IPS-NIHi11 (cell line): ENCODE measurements at regions not wholly inside any gene's neighbourhood (a gene's known extent, or its start where the extent isn't known, plus 50 kb on each side); places are given as distances from the start of the nearest gene placed in this dataset.
"Not testable (repeated sequence)": the region's sequence is repeated elsewhere in the genome, so short reads cannot be mapped to it uniquely, and the experiment has no call there.

ENCODE experiments used
- DNase-seq: peaks from one replicate; pipeline ENCODE4 v3.0.0; 2012; ENCODE audit warnings: mixed read lengths, low spot score

- no peak for DNase-seq
Observed at GRCh38 chr5:25570067-25570583, 925.3 kb upstream of the CDH10 start.

GRCh38 chr5:25568989-25569625 lies 924.3 kb upstream of the CDH10 start:
- no peak for DNase-seq

GRCh38 chr5:25568294-25568693 lies 923.5 kb upstream of the CDH10 start:
- no peak for DNase-seq

GRCh38 chr5:25567881-25568280 lies 923.1 kb upstream of the CDH10 start:
- no peak for DNase-seq

- no peak for DNase-seq
Observed at GRCh38 chr5:25562656-25563055, 917.9 kb upstream of the CDH10 start.

GRCh38 chr5:25554077-25554476 lies 909.3 kb upstream of the CDH10 start:
- DNase-seq, result peak; percentile 7

- no peak for DNase-seq
Observed at GRCh38 chr5:25552871-25553481, 908.2 kb upstream of the CDH10 start.

- no peak for DNase-seq
Observed at GRCh38 chr5:25550793-25551192, 906.0 kb upstream of the CDH10 start.

- peak; percentile 59 for DNase-seq
Observed at GRCh38 chr5:25544652-25545249, 900.0 kb upstream of the CDH10 start.

GRCh38 chr5:25540628-25541027 lies 895.9 kb upstream of the CDH10 start:
- no peak for DNase-seq

GRCh38 chr5:25539536-25539935 lies 894.8 kb upstream of the CDH10 start:
- no peak for DNase-seq

- not testable (repeated sequence) for DNase-seq
Observed at GRCh38 chr5:25536461-25536860, 891.7 kb upstream of the CDH10 start.

- no peak for DNase-seq
Observed at GRCh38 chr5:25516141-25516540, 871.4 kb upstream of the CDH10 start.

- no peak for DNase-seq
Observed at GRCh38 chr5:25515525-25515924, 870.7 kb upstream of the CDH10 start.

- DNase-seq, result not testable (repeated sequence)
Observed at GRCh38 chr5:25510692-25511091, 865.9 kb upstream of the CDH10 start.

- not testable (repeated sequence) for DNase-seq
Observed at GRCh38 chr5:25508011-25508410, 863.2 kb upstream of the CDH10 start.

- peak; percentile 12 for DNase-seq
Observed at GRCh38 chr5:25500635-25501034, 855.9 kb upstream of the CDH10 start.

GRCh38 chr5:25489834-25490538 lies 845.2 kb upstream of the CDH10 start:
- no peak for DNase-seq

- DNase-seq, result no peak
Observed at GRCh38 chr5:25488119-25488518, 843.3 kb upstream of the CDH10 start.

GRCh38 chr5:25484391-25484790 lies 839.6 kb upstream of the CDH10 start:
- no peak for DNase-seq

- no peak for DNase-seq
Observed at GRCh38 chr5:25481463-25481862, 836.7 kb upstream of the CDH10 start.

GRCh38 chr5:25459082-25459481 lies 814.3 kb upstream of the CDH10 start:
- DNase-seq, result no peak

GRCh38 chr5:25458628-25459027 lies 813.9 kb upstream of the CDH10 start:
- no peak for DNase-seq
